Lung (tissue), 11 donors: ENCODE measurements at regions not wholly inside any gene's neighbourhood (a gene's known extent, or its start where the extent isn't known, plus 50 kb on each side); places are given as distances from the start of the nearest gene placed in this dataset.

Source experiments
- ATAC-seq: fragments of 200-7000 bp; cut with Tn5 transposase; one replicate; pipeline ENCODE4 v1.9.1; 2020; ENCODE audit warnings: moderate number of reproducible peaks; ENCODE audit not compliant: insufficient read depth, low FRiP score
- DNase-seq, 3 donors: peaks; one replicate each; pipeline ENCODE4 v3.0.0-alpha.2; 2013 to 2017
- H3K27ac ChIP-seq, 2 donors: one replicate each; pipeline ENCODE4 v1.5.1; 2013; ENCODE audit warnings: mild to moderate bottlenecking in 2 of 2, moderate library complexity in 2 of 2, control low read depth in 1 of 2, inconsistent platforms in 1 of 2, low read depth in 1 of 2, low read length in 1 of 2
- H3K27me3 ChIP-seq, 3 donors: one replicate each; pipeline ENCODE4 v1.5.1; 2013; ENCODE audit warnings: low read length in 2 of 3; ENCODE audit not compliant: control insufficient read depth in 3 of 3, insufficient read depth in 3 of 3
- H3K36me3 ChIP-seq, 4 donors: one replicate each; pipeline ENCODE4 v1.5.1; 2013; ENCODE audit warnings: low read length in 4 of 4, mild to moderate bottlenecking in 1 of 4, moderate library complexity in 1 of 4; ENCODE audit not compliant: control insufficient read depth in 4 of 4, insufficient read depth in 4 of 4
- H3K4me1 ChIP-seq, 5 donors: one replicate each; pipeline ENCODE4 v1.5.1; 2013; ENCODE audit warnings: low read length in 5 of 5, mild to moderate bottlenecking in 2 of 5, moderate library complexity in 1 of 5; ENCODE audit not compliant: control insufficient read depth in 5 of 5, insufficient read depth in 5 of 5
- H3K4me3 ChIP-seq: one replicate; pipeline ENCODE4 v1.5.1; 2013; ENCODE audit warnings: mild to moderate bottlenecking, control low read depth, moderate library complexity
- H3K9ac ChIP-seq, 2 donors: one replicate each; pipeline ENCODE4 v1.5.1; 2013; ENCODE audit warnings: low read length in 2 of 2, control low read depth in 1 of 2; ENCODE audit not compliant: insufficient read depth in 1 of 2
- H3K9me3 ChIP-seq, 4 donors: one replicate each; pipeline ENCODE4 v1.5.1; 2013; ENCODE audit warnings: low read length in 3 of 4, mild to moderate bottlenecking in 1 of 4, moderate library complexity in 1 of 4; ENCODE audit not compliant: control insufficient read depth in 4 of 4, insufficient read depth in 3 of 4
- WGBS, 2 donors: extraction: QIAGEN DNeasy Blood & Tissue Kit; methylation state at CpG; one replicate each; pipeline ENCODE4 v1.1.7; 2013; 5-methylcytosine and 5-hydroxymethylcytosine counted together
- TF ChIP-seq, protein P1 (sequence below): IDR thresholded peaks from 2 replicates; pipeline ENCODE4 v1.5.1; 2012; ENCODE audit warnings: mild to moderate bottlenecking; ENCODE audit errors: control extremely low read depth, extremely low read depth
- donor health status: control.
- donor health status: control.
- donor health status: Bipolar disorder and iron deficiency.
- donor health status: healthy.
- donor health status: DM: yes; HTN: yes; CAD: no.

GRCh38 chr2:129780316-129781270, 198.9 kb upstream of the RAB6C start:
- Histone ChIP-seq H3K9ac (no peak overlapping the region), H3K9me3 (no peaks in the 10 kb centered on the region), H3K4me1 (peaks cover 0 to 12% (median 5%) of the 10 kb centered on the region in 5 donors), H3K27ac (no peak overlapping the region), H3K36me3 (no peaks in the 10 kb centered on the region), H3K4me3 (no peak overlapping the region), H3K27me3 (no peaks in the 10 kb centered on the region)
- DNase-seq (peak; percentile 21 to 64 (median 56)), ATAC-seq (no peak)
- TF ChIP-seq, protein P1, sequence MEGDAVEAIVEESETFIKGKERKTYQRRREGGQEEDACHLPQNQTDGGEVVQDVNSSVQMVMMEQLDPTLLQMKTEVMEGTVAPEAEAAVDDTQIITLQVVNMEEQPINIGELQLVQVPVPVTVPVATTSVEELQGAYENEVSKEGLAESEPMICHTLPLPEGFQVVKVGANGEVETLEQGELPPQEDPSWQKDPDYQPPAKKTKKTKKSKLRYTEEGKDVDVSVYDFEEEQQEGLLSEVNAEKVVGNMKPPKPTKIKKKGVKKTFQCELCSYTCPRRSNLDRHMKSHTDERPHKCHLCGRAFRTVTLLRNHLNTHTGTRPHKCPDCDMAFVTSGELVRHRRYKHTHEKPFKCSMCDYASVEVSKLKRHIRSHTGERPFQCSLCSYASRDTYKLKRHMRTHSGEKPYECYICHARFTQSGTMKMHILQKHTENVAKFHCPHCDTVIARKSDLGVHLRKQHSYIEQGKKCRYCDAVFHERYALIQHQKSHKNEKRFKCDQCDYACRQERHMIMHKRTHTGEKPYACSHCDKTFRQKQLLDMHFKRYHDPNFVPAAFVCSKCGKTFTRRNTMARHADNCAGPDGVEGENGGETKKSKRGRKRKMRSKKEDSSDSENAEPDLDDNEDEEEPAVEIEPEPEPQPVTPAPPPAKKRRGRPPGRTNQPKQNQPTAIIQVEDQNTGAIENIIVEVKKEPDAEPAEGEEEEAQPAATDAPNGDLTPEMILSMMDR, result no peak
- 52 to 56% methylated on average over 13 of the region's 13 CpGs for WGBS, 2 donors

DNA sequence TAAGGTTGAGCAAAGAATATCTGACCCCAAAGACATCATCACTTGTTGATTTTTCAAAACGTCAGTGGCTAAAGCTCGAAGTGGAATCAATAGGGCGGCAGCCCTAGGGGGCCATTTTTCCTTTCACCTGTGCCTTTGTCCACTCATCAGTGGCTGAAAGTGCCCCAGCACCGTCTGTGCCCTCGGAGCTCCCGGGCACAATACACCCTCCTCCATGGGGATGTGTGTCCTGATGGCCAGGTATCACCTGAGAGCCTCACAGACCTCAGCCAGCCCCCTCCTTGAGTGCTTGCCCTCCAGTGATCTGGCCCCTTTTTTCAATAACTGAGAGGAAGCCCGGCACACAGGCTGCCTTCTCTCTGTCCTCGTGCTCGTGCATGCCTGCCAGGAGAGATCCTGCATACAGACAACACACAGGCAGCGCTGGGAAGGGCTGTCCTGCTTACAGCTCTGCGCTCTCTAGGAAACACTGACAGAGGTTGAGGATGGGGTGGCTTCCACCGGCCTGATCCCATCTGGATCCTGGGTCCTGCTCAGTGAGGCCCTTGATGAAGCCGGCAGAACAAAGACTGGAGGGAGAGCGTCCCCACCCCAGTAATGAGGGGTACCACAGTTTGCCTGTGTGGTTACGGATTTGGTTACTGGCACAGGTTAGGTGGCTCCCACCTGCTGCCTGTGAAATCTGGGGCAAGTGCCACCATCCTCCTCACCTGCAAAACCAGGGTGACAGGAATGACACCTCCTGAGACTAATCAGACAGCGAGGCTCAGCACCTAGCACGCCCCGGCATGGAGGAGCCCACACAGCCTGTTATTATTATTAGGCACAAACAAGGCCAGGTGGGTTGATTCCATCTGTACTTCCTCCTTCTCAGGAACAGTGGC, 197.5 kb upstream of the RAB6C start:
- peak in 2 of 3 donors; percentile 10 for DNase-seq
- peaks cover 0 to 12% (median 5%) of the 10 kb centered on the region in 5 donors for H3K4me1 ChIP-seq
- H3K4me3 ChIP-seq, result no peak overlapping the region
- WGBS, 2 donors, result 69 to 83% methylated on average over 18 of the region's 18 CpGs
- no peaks in the 10 kb centered on the region for H3K36me3 ChIP-seq
- no peaks in the 10 kb centered on the region for H3K27me3 ChIP-seq
- TF ChIP-seq, protein P1, result no peak
- H3K9me3 ChIP-seq, result peaks cover 0 to 1% (median 0%) of the 10 kb centered on the region in 4 donors
- no peak for ATAC-seq
- H3K27ac ChIP-seq, result no peak overlapping the region
- H3K9ac ChIP-seq, result no peak overlapping the region

DNA sequence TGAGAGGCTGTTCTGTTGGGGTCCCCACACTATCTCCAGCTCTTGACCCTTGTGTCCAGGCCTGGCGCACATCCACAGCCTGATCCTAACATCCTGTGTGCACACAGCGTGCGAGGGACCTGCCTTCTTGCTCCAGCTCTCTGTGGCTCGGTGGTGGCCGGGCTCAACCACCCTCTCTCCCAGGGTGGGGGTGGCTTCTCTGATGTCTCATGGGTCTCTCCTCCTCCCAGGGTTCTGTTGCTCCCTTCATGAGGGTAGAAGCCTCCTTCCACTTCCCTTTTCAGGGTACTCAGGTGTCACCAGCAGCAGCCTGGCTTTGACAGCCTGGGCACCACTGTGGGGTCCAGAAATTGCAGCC, 196.9 kb upstream of the RAB6C start:
- H3K36me3 ChIP-seq, result no peaks in the 10 kb centered on the region
- H3K4me3 ChIP-seq, result no peak overlapping the region
- WGBS, 2 donors, result 82% methylated on average over 5 of the region's 5 CpGs
- no peaks in the 10 kb centered on the region for H3K27me3 ChIP-seq
- peaks cover 0 to 1% (median 0%) of the 10 kb centered on the region in 4 donors for H3K9me3 ChIP-seq
- H3K9ac ChIP-seq, result no peak overlapping the region
- TF ChIP-seq, protein P1, result no peak
- DNase-seq (peak in 1 of 3 donors; percentile 6), ATAC-seq (no peak)
- H3K4me1 ChIP-seq, result peaks cover 0 to 12% (median 5%) of the 10 kb centered on the region in 5 donors
- no peak overlapping the region for H3K27ac ChIP-seq
